ENCODE measurements at regions not wholly inside any gene's neighbourhood (a gene's known extent, or its start where the extent isn't known, plus 50 kb on each side); places are given as distances from the start of the nearest gene placed in this dataset.
"Not testable (repeated sequence)": the region's sequence is repeated elsewhere in the genome, so short reads cannot be mapped to it uniquely, and the experiment has no call there.

GRCh38 chr22:22160768-22161167 is 83.8 kb upstream of the VPREB1 start:
- TF ChIP-seq CTCF, POLR2A (IDR thresholded peaks at IDR 0.05): not testable (repeated sequence)
